Liver (tissue), 3 donors: ENCODE measurements at regions not wholly inside any gene's neighbourhood (a gene's known extent, or its start where the extent isn't known, plus 50 kb on each side); places are given as distances from the start of the nearest gene placed in this dataset.

Experiments used
- CTCF ChIP-seq: fragments of 150-350 bp; IDR thresholded peaks from 2 replicates; pipeline ENCODE4 v1.5.1; 2017; ENCODE audit warnings: improper control_type of control experiment, low read depth, low read length; ENCODE audit not compliant: missing input control
- EGR1 ChIP-seq, 2 donors: IDR thresholded peaks; 2 replicates each; pipeline ENCODE4 v1.6.1; 2016 to 2018; ENCODE audit warnings: antibody characterized with exemption in 2 of 2, low read depth in 2 of 2
- HNF4G ChIP-seq: IDR thresholded peaks from 2 replicates; pipeline ENCODE4 v1.6.1; 2016; ENCODE audit warnings: antibody characterized with exemption
- JUND ChIP-seq, 2 donors: IDR thresholded peaks; 2 replicates each; pipeline ENCODE4 v1.6.1; 2016; ENCODE audit warnings: antibody characterized with exemption in 2 of 2
- RAD21 ChIP-seq, 2 donors: IDR thresholded peaks; 2 replicates each; pipeline ENCODE4 v1.6.1; 2016; ENCODE audit warnings: antibody characterized with exemption in 2 of 2, mild to moderate bottlenecking in 2 of 2
- RXRA ChIP-seq, 2 donors: IDR thresholded peaks; 2 replicates each; pipeline ENCODE4 v1.6.1; 2017 to 2018; ENCODE audit warnings: antibody characterized with exemption in 2 of 2, mild to moderate bottlenecking in 1 of 2
- SP1 ChIP-seq: IDR thresholded peaks from 2 replicates; pipeline ENCODE4 v1.6.1; 2018; ENCODE audit warnings: antibody characterized with exemption, mild to moderate bottlenecking
- TAF1 ChIP-seq: conservative IDR thresholded peaks from 2 replicates; pipeline ENCODE4 v1.6.1; 2016; ENCODE audit warnings: antibody characterized with exemption, mild to moderate bottlenecking
- YY1 ChIP-seq: IDR thresholded peaks from 2 replicates; pipeline ENCODE4 v1.6.1; 2016; ENCODE audit warnings: antibody characterized with exemption, mild to moderate bottlenecking
- ZBTB33 ChIP-seq: IDR thresholded peaks from 2 replicates; pipeline ENCODE4 v1.6.1; 2016; ENCODE audit warnings: antibody characterized with exemption
- TF ChIP-seq, protein P1 (sequence below): IDR thresholded peaks from 2 replicates; pipeline ENCODE4 v1.6.1; 2016; ENCODE audit warnings: antibody characterized with exemption, mild to moderate bottlenecking
- donor health status: healthy.
- donor health status: healthy.

- no peak for TF ChIP-seq CTCF
- no peak for TF ChIP-seq RAD21 (IDR thresholded peaks at IDR 0.05)
- TF ChIP-seq, protein P1, sequence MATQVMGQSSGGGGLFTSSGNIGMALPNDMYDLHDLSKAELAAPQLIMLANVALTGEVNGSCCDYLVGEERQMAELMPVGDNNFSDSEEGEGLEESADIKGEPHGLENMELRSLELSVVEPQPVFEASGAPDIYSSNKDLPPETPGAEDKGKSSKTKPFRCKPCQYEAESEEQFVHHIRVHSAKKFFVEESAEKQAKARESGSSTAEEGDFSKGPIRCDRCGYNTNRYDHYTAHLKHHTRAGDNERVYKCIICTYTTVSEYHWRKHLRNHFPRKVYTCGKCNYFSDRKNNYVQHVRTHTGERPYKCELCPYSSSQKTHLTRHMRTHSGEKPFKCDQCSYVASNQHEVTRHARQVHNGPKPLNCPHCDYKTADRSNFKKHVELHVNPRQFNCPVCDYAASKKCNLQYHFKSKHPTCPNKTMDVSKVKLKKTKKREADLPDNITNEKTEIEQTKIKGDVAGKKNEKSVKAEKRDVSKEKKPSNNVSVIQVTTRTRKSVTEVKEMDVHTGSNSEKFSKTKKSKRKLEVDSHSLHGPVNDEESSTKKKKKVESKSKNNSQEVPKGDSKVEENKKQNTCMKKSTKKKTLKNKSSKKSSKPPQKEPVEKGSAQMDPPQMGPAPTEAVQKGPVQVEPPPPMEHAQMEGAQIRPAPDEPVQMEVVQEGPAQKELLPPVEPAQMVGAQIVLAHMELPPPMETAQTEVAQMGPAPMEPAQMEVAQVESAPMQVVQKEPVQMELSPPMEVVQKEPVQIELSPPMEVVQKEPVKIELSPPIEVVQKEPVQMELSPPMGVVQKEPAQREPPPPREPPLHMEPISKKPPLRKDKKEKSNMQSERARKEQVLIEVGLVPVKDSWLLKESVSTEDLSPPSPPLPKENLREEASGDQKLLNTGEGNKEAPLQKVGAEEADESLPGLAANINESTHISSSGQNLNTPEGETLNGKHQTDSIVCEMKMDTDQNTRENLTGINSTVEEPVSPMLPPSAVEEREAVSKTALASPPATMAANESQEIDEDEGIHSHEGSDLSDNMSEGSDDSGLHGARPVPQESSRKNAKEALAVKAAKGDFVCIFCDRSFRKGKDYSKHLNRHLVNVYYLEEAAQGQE, result no peak
- no peak for TF ChIP-seq SP1
- no peak for TF ChIP-seq HNF4G
- no peak for TF ChIP-seq YY1
- no peak for TF ChIP-seq TAF1
- no peak for TF ChIP-seq EGR1 (IDR thresholded peaks at IDR 0.05; ENCODE audit: low read depth in 2 of 2)
- no peak for TF ChIP-seq RXRA (IDR thresholded peaks at IDR 0.05)
- TF ChIP-seq ZBTB33, result no peak
- TF ChIP-seq JUND (IDR thresholded peaks at IDR 0.05), result no peak
These were observed 420.1 kb downstream of the EDEM1 start for GRCh38 chr3:5607581-5607980.
